Activated T-helper 17 cell treated with anti-CD3 and anti-CD28 coated beads, Interleukin-2, amount 50 U/mL, for 72 hours (primary cell): ENCODE measurements at regions not wholly inside any gene's neighbourhood (a gene's known extent, or its start where the extent isn't known, plus 50 kb on each side); places are given as distances from the start of the nearest gene placed in this dataset.
A peak's percentile ranks its signal among the peaks of the same experiment; 100 is the strongest.

Source experiments
- ATAC-seq: fragments of 150-1000 bp; cut with Tn5 transposase; replicated peaks from 2 replicates; pipeline ENCODE4 v1.10.0; 2021; ENCODE audit warnings: mild to moderate bottlenecking, moderate library complexity
- H3K27ac Mint-ChIP-seq: one replicate; pipeline ENCODE4 v1.8.0; 2022; ENCODE audit warnings: mixed read lengths
- H3K27me3 Mint-ChIP-seq: one replicate; pipeline ENCODE4 v1.8.0; 2022; ENCODE audit warnings: mixed read lengths
- H3K36me3 Mint-ChIP-seq: one replicate; pipeline ENCODE4 v1.8.0; 2022; ENCODE audit warnings: low read depth, mild to moderate bottlenecking, mixed read lengths
- H3K4me1 Mint-ChIP-seq: one replicate; pipeline ENCODE4 v1.8.0; 2022; ENCODE audit warnings: mixed read lengths
- H3K4me3 Mint-ChIP-seq: one replicate; pipeline ENCODE4 v1.8.0; 2022; ENCODE audit warnings: mild to moderate bottlenecking, mixed read lengths
- H3K9me3 Mint-ChIP-seq: one replicate; pipeline ENCODE4 v1.8.0; 2022; ENCODE audit warnings: mixed read lengths

- peaks cover 15% of the 10 kb centered on the region for H3K4me1 Mint-ChIP-seq
- no peaks in the 10 kb centered on the region for H3K27me3 Mint-ChIP-seq
- H3K36me3 Mint-ChIP-seq, result peaks cover 13% of the 10 kb centered on the region
- no peak overlapping the region for H3K27ac Mint-ChIP-seq
- no peaks in the 10 kb centered on the region for H3K9me3 Mint-ChIP-seq
- no peak for ATAC-seq
- H3K4me3 Mint-ChIP-seq, result no peak overlapping the region
Observed at GRCh38 chr6:144725736-144726522, 440.8 kb downstream of the UTRN start.

- H3K27me3 Mint-ChIP-seq, result no peaks in the 10 kb centered on the region
- ATAC-seq, result no peak
- H3K27ac Mint-ChIP-seq, result no peak overlapping the region
- peaks cover 9% of the 10 kb centered on the region for H3K4me1 Mint-ChIP-seq
- no peak overlapping the region for H3K4me3 Mint-ChIP-seq
- peaks cover 34% of the 10 kb centered on the region for H3K36me3 Mint-ChIP-seq
- no peaks in the 10 kb centered on the region for H3K9me3 Mint-ChIP-seq
Observed at GRCh38 chr6:144728804-144729203, 443.7 kb downstream of the UTRN start.

GRCh38 chr6:144729502-144729901, 444.4 kb downstream of the UTRN start:
- Mint-ChIP-seq H3K36me3 (peaks cover 41% of the 10 kb centered on the region), H3K27ac (no peak overlapping the region), H3K27me3 (no peaks in the 10 kb centered on the region), H3K4me1 (peaks cover 9% of the 10 kb centered on the region), H3K9me3 (no peaks in the 10 kb centered on the region), H3K4me3 (no peak overlapping the region)
- ATAC-seq, result no peak

GRCh38 chr6:144730088-144730645, 445.0 kb downstream of the UTRN start:
- Mint-ChIP-seq H3K4me3 (no peak overlapping the region), H3K27ac (no peak overlapping the region), H3K36me3 (peaks cover 48% of the 10 kb centered on the region), H3K9me3 (no peaks in the 10 kb centered on the region), H3K4me1 (peaks cover 9% of the 10 kb centered on the region), H3K27me3 (no peaks in the 10 kb centered on the region)
- peak; percentile 40 for ATAC-seq

GRCh38 chr6:144731229-144731628, 446.1 kb downstream of the UTRN start:
- Mint-ChIP-seq H3K27me3 (no peaks in the 10 kb centered on the region), H3K9me3 (no peaks in the 10 kb centered on the region), H3K4me1 (peaks cover 9% of the 10 kb centered on the region), H3K36me3 (peaks cover 57% of the 10 kb centered on the region), H3K4me3 (no peak overlapping the region), H3K27ac (no peak overlapping the region)
- no peak for ATAC-seq

DNA sequence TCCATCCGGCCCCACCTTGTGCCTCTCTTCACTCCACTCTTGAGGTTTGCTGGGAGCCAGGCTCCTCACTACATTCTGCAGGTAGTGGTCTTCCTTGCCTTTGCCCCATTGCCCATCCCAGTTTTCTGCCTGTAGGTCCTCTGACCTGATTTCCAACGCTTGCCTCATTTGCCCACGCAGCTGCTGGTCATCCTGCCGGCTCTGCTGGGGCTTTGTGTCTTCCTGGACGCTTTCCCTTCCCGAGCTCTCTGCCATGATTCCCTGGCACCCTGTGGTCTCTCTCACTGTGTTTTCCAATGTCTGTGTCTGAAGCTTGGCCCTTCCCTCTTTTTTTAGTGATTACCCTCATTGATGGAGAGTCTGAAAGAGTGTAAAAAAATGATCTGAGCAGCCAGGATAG, 451.6 kb downstream of the UTRN start:
- H3K27ac Mint-ChIP-seq, result no peak overlapping the region
- peaks cover 62% of the 10 kb centered on the region for H3K36me3 Mint-ChIP-seq
- H3K4me1 Mint-ChIP-seq, result no peaks in the 10 kb centered on the region
- no peaks in the 10 kb centered on the region for H3K9me3 Mint-ChIP-seq
- no peak for ATAC-seq
- H3K4me3 Mint-ChIP-seq, result no peak overlapping the region
- no peaks in the 10 kb centered on the region for H3K27me3 Mint-ChIP-seq

DNA sequence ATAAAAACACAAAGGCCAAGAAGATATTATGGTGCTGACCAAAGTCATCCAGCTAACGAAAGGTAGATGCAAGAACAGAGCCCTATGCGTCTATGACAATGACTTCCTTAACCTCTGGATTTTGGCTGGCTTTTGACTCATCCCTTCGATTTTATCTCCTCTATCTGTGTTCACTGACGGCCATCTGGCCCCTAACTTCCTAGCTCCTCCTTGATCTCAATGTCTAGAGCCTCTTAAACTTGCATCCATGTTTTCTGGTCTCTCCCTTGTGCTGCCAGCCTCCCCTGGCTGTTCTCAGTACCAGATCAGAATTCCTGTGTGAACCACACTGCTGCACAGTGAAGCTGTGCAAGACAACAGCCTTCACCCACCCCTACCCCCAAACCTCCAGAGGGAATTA, 452.9 kb downstream of the UTRN start:
- peaks cover 56% of the 10 kb centered on the region for H3K36me3 Mint-ChIP-seq
- H3K4me1 Mint-ChIP-seq, result no peaks in the 10 kb centered on the region
- H3K9me3 Mint-ChIP-seq, result no peaks in the 10 kb centered on the region

DNA sequence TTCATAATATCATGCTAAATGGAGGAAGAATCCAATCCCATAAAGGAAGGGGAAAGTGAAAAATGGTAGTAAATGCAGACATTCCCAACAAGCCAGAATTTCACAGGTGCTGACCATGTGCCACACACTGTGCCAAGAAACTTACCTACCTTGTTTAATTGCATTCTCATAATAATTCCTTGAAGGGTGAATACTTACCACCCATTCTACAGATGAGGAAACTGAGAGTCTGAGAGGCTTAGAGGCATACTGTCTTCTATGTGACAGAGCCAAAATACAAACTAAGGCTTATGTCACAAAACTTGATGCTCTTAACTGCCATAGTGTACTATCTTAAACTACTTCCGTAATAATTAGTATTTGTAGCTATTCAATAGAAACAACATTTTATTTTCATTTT, 454.7 kb downstream of the UTRN start:
- Mint-ChIP-seq H3K27me3 (no peaks in the 10 kb centered on the region), H3K36me3 (peaks cover 37% of the 10 kb centered on the region), H3K9me3 (no peaks in the 10 kb centered on the region), H3K27ac (no peak overlapping the region), H3K4me1 (no peaks in the 10 kb centered on the region), H3K4me3 (no peak overlapping the region)
- no peak for ATAC-seq

More for the DNA sequence above, 452.9 kb downstream of the UTRN start:
- Mint-ChIP-seq H3K27ac (peak overlapping the region; percentile 17), H3K27me3 (no peaks in the 10 kb centered on the region), H3K4me3 (no peak overlapping the region)
- ATAC-seq, result no peak

DNA sequence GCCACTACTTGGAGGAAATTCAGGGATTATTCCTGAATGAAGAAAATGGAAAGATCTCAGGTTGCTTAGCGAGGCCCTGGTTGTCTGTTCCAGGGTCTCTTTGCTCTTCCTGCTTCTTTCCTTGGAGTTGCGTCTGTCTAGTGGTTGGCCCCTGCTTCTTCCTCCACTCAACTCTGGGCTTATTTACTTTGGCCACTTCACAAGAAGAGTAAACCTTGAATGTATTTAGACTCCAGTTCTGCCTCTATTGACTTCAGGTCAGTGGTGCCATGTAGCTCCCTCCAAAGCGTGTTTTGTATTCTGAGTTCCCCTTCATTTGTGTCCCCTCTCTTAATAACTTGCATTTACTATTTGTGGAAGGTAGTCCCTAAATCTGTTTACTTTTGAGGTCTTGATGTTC, 456.5 kb downstream of the UTRN start:
- H3K27ac Mint-ChIP-seq, result peak overlapping the region; percentile 9
- no peaks in the 10 kb centered on the region for H3K4me1 Mint-ChIP-seq
- no peak overlapping the region for H3K4me3 Mint-ChIP-seq
- ATAC-seq, result no peak
- no peaks in the 10 kb centered on the region for H3K9me3 Mint-ChIP-seq
- no peaks in the 10 kb centered on the region for H3K27me3 Mint-ChIP-seq
- peaks cover 24% of the 10 kb centered on the region for H3K36me3 Mint-ChIP-seq

DNA sequence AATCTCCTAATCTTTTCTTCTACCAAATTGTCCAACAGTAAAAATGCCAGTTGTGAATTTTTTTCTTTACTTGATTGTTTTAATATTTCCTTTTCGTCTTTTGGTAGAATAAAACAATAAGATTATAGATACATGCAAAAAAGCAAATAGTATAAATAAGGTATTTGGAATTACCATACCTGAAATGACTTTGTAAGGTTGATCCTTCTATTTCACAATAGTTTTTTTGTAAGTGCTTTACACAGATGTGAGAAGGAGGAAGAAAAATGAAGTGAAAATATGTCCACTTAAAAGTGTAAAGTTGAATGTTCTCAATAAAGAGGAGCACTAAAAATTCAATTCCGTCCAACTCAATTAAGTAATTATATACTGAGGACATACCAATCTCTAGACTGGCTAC, 457.6 kb downstream of the UTRN start:
- ATAC-seq, result no peak
- Mint-ChIP-seq H3K4me1 (peaks cover 6% of the 10 kb centered on the region), H3K36me3 (peaks cover 19% of the 10 kb centered on the region), H3K27me3 (no peaks in the 10 kb centered on the region), H3K4me3 (no peak overlapping the region), H3K9me3 (no peaks in the 10 kb centered on the region), H3K27ac (no peak overlapping the region)

DNA sequence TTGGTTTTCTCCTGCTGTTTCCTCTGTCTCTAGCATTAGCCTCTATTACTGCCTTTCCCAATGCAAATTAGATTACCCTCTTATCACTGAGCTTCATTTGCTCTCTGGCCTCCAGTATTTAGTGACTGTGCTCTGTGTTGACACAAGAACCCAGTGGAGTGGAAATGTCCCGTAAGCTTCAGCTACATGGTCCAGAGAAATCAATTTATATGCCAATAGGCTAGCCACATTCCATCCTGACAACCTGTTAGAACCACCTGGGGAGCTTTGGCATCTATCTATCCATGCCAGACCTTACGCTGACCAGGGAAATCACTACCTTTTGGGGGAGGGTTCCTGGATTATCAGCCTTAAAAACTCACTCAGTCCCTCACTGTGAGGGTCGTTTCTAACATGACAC, 459.6 kb downstream of the UTRN start:
- Mint-ChIP-seq H3K27ac (no peak overlapping the region), H3K36me3 (peaks cover 26% of the 10 kb centered on the region), H3K4me3 (no peak overlapping the region), H3K9me3 (no peaks in the 10 kb centered on the region), H3K4me1 (peaks cover 6% of the 10 kb centered on the region), H3K27me3 (no peaks in the 10 kb centered on the region)
- no peak for ATAC-seq

DNA sequence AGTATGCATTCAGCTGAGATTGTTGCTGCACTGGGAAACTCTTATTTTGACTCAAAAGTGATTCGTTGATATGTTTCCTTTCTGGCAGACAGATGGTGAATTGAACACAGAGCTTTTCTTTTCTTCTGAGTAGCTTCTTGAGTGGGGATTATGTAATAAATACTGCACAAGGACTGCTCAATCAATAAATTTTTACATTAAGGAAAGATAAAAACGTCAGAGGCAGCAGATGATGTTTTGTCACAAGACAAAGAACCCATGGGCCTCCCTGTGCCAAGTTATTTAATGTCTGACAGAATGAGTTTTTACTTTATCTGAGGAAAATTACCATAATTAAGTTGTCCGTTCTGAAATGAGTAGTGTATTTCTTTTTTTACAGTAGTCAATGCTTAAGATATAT, 460.3 kb downstream of the UTRN start:
- peaks cover 32% of the 10 kb centered on the region for H3K36me3 Mint-ChIP-seq
- ATAC-seq, result no peak
- peaks cover 6% of the 10 kb centered on the region for H3K4me1 Mint-ChIP-seq
- no peak overlapping the region for H3K27ac Mint-ChIP-seq
- H3K4me3 Mint-ChIP-seq, result no peak overlapping the region
- H3K9me3 Mint-ChIP-seq, result no peaks in the 10 kb centered on the region
- no peaks in the 10 kb centered on the region for H3K27me3 Mint-ChIP-seq

GRCh38 chr6:144746902-144747469, 461.9 kb downstream of the UTRN start:
- H3K27me3 Mint-ChIP-seq, result no peaks in the 10 kb centered on the region
- H3K9me3 Mint-ChIP-seq, result no peaks in the 10 kb centered on the region
- H3K27ac Mint-ChIP-seq, result peak overlapping the region; percentile 10
- H3K4me3 Mint-ChIP-seq, result no peak overlapping the region
- peaks cover 6% of the 10 kb centered on the region for H3K4me1 Mint-ChIP-seq
- peaks cover 40% of the 10 kb centered on the region for H3K36me3 Mint-ChIP-seq
- no peak for ATAC-seq

- ATAC-seq, result no peak
- no peaks in the 10 kb centered on the region for H3K9me3 Mint-ChIP-seq
- no peaks in the 10 kb centered on the region for H3K27me3 Mint-ChIP-seq
- peaks cover 6% of the 10 kb centered on the region for H3K4me1 Mint-ChIP-seq
- H3K36me3 Mint-ChIP-seq, result peaks cover 58% of the 10 kb centered on the region
- no peak overlapping the region for H3K4me3 Mint-ChIP-seq
- H3K27ac Mint-ChIP-seq, result no peak overlapping the region
Observed at GRCh38 chr6:144749263-144749662, 464.1 kb downstream of the UTRN start.

DNA sequence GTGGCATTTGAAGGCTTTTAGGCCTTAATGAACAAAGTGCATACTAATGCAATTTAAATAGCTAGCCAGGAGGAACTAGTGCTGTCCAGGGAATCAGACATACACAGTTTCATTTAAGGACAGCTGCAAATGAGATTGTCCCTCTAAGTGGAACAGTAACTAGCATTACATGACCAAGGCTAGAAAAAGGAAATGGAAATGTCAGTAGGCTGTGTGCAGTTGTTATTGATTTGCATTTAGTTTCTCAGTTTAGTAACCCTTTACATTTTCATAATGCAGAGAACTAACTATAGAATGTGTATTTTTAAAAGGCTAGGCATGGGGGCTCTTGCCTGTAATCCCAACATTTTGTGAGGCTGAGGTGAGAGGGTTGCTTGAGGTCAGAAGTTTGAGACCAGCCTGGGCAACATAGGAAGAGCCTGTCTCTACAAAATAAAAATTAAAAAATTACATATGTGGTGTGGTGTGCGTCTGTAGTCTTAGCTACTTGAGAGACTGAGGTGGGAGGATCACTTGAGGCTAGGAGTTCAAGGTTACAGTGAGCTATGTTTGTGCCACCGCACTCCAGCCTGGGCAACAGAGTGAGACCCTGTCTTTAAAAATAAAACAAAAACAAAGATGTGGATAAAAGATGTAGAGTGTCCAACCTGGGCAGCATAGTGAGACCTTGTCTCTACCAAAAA, 468.0 kb downstream of the UTRN start:
- H3K4me1 Mint-ChIP-seq, result no peaks in the 10 kb centered on the region
- no peak overlapping the region for H3K4me3 Mint-ChIP-seq
- H3K27me3 Mint-ChIP-seq, result no peaks in the 10 kb centered on the region
- no peak overlapping the region for H3K27ac Mint-ChIP-seq
- no peaks in the 10 kb centered on the region for H3K9me3 Mint-ChIP-seq
- no peak for ATAC-seq
- H3K36me3 Mint-ChIP-seq, result peaks cover 83% of the 10 kb centered on the region
